Activated T-cell treated with anti-CD3 and anti-CD28 coated beads, Interleukin-2, amount 50 U/mL, for 4 hours (primary cell): ENCODE measurements at regions not wholly inside any gene's neighbourhood (a gene's known extent, or its start where the extent isn't known, plus 50 kb on each side); places are given as distances from the start of the nearest gene placed in this dataset.
A peak's percentile ranks its signal among the peaks of the same experiment; 100 is the strongest.
"Not testable (repeated sequence)": the region's sequence is repeated elsewhere in the genome, so short reads cannot be mapped to it uniquely, and the experiment has no call there.

Experiments
- ATAC-seq, 2 donors: fragments of 200-7000 bp; cut with Tn5 transposase; one replicate each; pipeline ENCODE4 v1.10.0; 2021
- DNase-seq: peaks from one replicate; pipeline ENCODE4 v3.0.0-alpha.2; 2020
- H3K27me3 Mint-ChIP-seq: one replicate; pipeline ENCODE4 v1.8.0; 2021; ENCODE audit warnings: low read depth, mixed read lengths
- H3K36me3 Mint-ChIP-seq: one replicate; pipeline ENCODE4 v1.8.0; 2022; ENCODE audit warnings: mixed read lengths; ENCODE audit not compliant: insufficient read depth
- H3K4me1 Mint-ChIP-seq: one replicate; pipeline ENCODE4 v1.8.0; 2021; ENCODE audit warnings: low read depth, mixed read lengths
- H3K4me3 Mint-ChIP-seq: one replicate; pipeline ENCODE4 v1.8.0; 2021; ENCODE audit warnings: mild to moderate bottlenecking, moderate library complexity, mixed read lengths
- H3K9me3 Mint-ChIP-seq: one replicate; pipeline ENCODE4 v1.8.0; 2021; ENCODE audit warnings: mixed read lengths

- no peaks in the 10 kb centered on the region for H3K36me3 Mint-ChIP-seq
- H3K27me3 Mint-ChIP-seq = peaks cover 4% of the 10 kb centered on the region
- peaks cover 8% of the 10 kb centered on the region for H3K4me1 Mint-ChIP-seq
- no peak for ATAC-seq
- no peak overlapping the region for H3K4me3 Mint-ChIP-seq
- no peaks in the 10 kb centered on the region for H3K9me3 Mint-ChIP-seq
- no peak for DNase-seq
These were observed 223.9 kb upstream of the DMRT1 start for GRCh38 chr9:617445-618085.

GRCh38 chr9:618478-618877, 223.0 kb upstream of the DMRT1 start:
- H3K9me3 Mint-ChIP-seq = no peaks in the 10 kb centered on the region
- H3K27me3 Mint-ChIP-seq = peaks cover 4% of the 10 kb centered on the region
- H3K4me3 Mint-ChIP-seq = no peak overlapping the region
- no peak for DNase-seq
- H3K4me1 Mint-ChIP-seq = peaks cover 7% of the 10 kb centered on the region
- no peak for ATAC-seq
- H3K36me3 Mint-ChIP-seq = no peaks in the 10 kb centered on the region

DNA sequence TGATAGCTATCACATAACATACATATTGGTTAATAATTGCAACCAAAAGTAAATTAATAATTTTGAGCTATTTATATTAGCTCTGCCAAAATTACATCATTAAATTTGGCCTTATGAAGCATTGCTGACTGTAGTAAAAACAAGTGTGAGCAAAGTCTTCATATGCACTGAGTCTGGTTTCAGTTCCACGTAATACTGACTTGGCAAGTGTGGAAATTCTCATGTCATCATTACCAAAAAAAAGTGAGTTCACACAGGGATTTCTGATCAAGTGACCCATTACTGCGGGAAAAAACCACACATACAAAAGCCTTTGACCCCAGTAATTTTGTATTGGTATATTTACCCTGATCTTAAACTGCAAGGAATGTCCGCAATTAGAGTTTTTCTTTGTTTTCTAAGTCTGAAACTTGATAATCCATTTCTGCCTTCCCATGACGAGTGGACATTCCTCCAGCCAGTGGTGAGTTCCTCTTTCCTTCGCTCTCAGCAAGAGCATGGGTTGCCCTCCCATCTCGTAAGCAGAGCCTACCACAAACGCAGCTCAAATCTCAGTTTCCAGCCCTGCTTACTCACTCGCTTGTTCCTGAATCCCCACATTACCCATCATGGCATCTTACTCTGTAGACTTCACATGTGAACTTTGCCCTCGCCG, 220.2 kb upstream of the DMRT1 start:
- no peak overlapping the region for H3K4me3 Mint-ChIP-seq
- H3K9me3 Mint-ChIP-seq = no peaks in the 10 kb centered on the region
- H3K27me3 Mint-ChIP-seq = peaks cover 4% of the 10 kb centered on the region
- DNase-seq (no peak), ATAC-seq (no peak)
- H3K4me1 Mint-ChIP-seq = peaks cover 2% of the 10 kb centered on the region
- no peaks in the 10 kb centered on the region for H3K36me3 Mint-ChIP-seq

DNA sequence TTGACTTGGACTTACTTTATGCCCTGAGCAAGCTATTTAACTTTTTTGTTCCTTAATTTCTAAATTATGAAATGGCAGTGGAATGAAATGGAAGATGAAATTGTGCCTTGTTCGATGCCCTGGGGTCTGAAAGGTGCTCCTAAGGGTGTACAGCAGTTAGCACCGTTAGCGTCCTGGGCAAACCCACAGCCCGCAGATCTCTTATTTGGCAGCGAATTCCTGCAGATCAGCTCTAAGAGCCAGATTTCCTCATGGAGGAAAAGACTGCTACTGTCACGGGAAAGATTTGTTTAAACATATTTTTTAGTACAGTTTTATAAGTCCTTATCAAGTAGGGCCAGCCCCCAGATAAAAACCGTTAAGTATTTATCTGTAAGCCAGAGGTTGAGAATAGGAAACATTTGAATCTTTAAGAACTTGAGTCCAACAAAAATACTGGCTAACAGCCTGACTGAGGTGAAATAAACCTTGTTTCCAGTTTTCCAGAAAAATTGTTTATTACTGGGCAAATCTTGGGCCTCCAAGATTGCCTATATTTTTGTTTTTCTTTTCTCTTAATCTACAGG, 216.5 kb upstream of the DMRT1 start:
- Mint-ChIP-seq H3K4me1 (peaks cover 20% of the 10 kb centered on the region), H3K36me3 (peaks cover 3% of the 10 kb centered on the region), H3K4me3 (no peak overlapping the region), H3K9me3 (no peaks in the 10 kb centered on the region), H3K27me3 (peaks cover 4% of the 10 kb centered on the region)
- ATAC-seq (no peak), DNase-seq (no peak)

DNA sequence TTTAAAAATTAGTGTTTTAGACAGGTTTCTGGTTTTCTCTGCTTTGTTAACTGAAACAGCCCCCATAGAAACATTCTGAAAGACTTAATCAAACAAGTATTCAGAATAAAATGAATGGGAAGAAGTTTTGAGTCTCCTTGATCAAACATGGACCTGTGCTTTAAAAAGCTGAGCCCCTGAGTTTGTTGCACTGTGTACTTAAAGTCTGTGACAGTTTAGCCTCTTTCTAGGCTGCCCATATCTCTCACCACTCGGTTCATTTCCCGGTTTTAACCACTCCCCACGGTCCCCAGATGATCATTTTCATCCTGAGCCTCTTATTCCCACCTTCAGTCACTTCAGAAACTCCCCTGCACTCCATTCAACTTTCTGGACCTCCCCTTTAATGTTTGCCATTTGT, 215.9 kb upstream of the DMRT1 start:
- H3K4me1 Mint-ChIP-seq = peaks cover 23% of the 10 kb centered on the region
- DNase-seq = no peak
- peaks cover 4% of the 10 kb centered on the region for H3K27me3 Mint-ChIP-seq
- ATAC-seq = no peak
- H3K36me3 Mint-ChIP-seq = peaks cover 3% of the 10 kb centered on the region
- no peaks in the 10 kb centered on the region for H3K9me3 Mint-ChIP-seq
- H3K4me3 Mint-ChIP-seq = no peak overlapping the region

DNA sequence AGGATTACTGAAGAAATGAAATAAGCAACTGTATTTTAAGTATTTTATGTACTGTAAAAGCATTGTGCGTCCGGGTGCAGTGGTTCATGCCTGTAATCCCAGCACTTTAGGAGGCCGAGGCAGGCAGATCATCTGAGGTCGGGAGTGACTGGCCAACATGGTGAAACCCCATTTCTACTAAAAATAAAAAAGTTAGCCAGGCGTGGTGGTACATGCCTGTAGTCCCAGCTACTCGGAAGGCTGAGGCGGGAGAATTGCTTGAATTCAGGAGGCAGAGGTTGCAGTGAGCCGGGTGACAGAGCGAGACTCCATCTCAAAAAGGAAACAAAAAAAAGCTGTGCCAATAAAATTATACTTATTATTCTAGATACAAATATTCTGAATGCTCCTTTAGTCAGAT, 215.4 kb upstream of the DMRT1 start:
- H3K4me3 Mint-ChIP-seq, H3K27me3 Mint-ChIP-seq, DNase-seq, H3K36me3 Mint-ChIP-seq, H3K9me3 Mint-ChIP-seq, ATAC-seq: not testable (repeated sequence)
- H3K4me1 Mint-ChIP-seq = peaks cover 27% of the 10 kb centered on the region

DNA sequence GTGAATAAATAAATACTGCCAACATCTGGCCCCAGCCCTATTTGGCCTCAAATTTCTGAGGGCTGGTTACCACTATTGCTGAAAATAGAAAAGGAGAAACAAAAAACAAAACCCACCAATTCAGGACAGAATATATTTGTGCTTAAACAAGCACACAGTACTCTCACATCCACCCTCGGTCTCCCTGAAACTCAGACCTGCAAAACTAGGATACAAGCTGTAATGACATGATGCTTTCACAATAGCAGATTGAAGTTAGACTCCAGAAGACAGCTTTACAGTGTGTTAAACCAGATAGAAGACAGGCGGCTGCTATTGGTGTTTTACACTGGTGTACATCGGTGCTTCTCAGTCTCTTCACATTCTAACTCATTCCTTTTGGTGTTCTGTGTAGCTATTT, 214.9 kb upstream of the DMRT1 start:
- ATAC-seq = no peak
- Mint-ChIP-seq H3K4me1 (peaks cover 32% of the 10 kb centered on the region), H3K4me3 (no peak overlapping the region), H3K9me3 (no peaks in the 10 kb centered on the region), H3K27me3 (peaks cover 4% of the 10 kb centered on the region), H3K36me3 (peaks cover 3% of the 10 kb centered on the region)
- DNase-seq = no peak

GRCh38 chr9:627336-627970, 214.0 kb upstream of the DMRT1 start:
- no peaks in the 10 kb centered on the region for H3K9me3 Mint-ChIP-seq
- H3K27me3 Mint-ChIP-seq = peaks cover under 1% of the 10 kb centered on the region
- DNase-seq (no peak), ATAC-seq (no peak)
- peaks cover 40% of the 10 kb centered on the region for H3K4me1 Mint-ChIP-seq
- peaks cover 3% of the 10 kb centered on the region for H3K36me3 Mint-ChIP-seq
- no peak overlapping the region for H3K4me3 Mint-ChIP-seq

GRCh38 chr9:629146-629545, 212.4 kb upstream of the DMRT1 start:
- ATAC-seq = no peak
- Mint-ChIP-seq H3K9me3 (no peaks in the 10 kb centered on the region), H3K36me3 (peaks cover 3% of the 10 kb centered on the region), H3K4me3 (no peak overlapping the region), H3K27me3 (no peaks in the 10 kb centered on the region), H3K4me1 (peaks cover 40% of the 10 kb centered on the region)
- no peak for DNase-seq

DNA sequence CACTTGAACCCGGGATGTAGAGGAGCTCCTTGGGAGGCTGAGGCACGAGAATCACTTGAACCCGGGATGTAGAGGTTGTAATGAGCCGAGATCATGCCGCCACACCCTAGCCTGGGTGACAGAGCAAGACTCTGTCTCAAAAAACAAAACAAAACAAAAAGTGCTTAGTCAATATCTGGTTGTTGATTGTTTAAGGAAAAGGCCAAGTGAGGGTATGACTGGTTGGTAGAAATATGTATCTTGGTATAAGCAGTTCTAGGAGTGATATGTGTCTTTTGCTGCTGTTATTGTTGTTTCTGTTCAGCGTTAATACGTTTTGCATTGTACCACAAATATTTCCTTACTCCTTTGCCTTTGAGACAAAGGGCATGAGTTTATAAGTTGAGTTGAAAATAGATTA, 210.7 kb upstream of the DMRT1 start:
- peaks cover 3% of the 10 kb centered on the region for H3K36me3 Mint-ChIP-seq
- H3K4me1 Mint-ChIP-seq = peaks cover 38% of the 10 kb centered on the region
- H3K9me3 Mint-ChIP-seq = no peaks in the 10 kb centered on the region
- H3K27me3 Mint-ChIP-seq = no peaks in the 10 kb centered on the region
- ATAC-seq = no peak
- no peak for DNase-seq
- H3K4me3 Mint-ChIP-seq = no peak overlapping the region

- ATAC-seq (peak in 1 of 2 donors; percentile 38), DNase-seq (no peak)
- Mint-ChIP-seq H3K36me3 (peaks cover 3% of the 10 kb centered on the region), H3K4me3 (no peak overlapping the region), H3K27me3 (no peaks in the 10 kb centered on the region), H3K9me3 (no peaks in the 10 kb centered on the region), H3K4me1 (peaks cover 37% of the 10 kb centered on the region)
These were observed 209.9 kb upstream of the DMRT1 start for GRCh38 chr9:631596-631995.

- no peak for ATAC-seq
- H3K9me3 Mint-ChIP-seq = no peaks in the 10 kb centered on the region
- peaks cover 40% of the 10 kb centered on the region for H3K4me1 Mint-ChIP-seq
- H3K36me3 Mint-ChIP-seq = peaks cover 3% of the 10 kb centered on the region
- H3K4me3 Mint-ChIP-seq = no peak overlapping the region
- DNase-seq = no peak
- no peaks in the 10 kb centered on the region for H3K27me3 Mint-ChIP-seq
These were observed 208.0 kb upstream of the DMRT1 start for GRCh38 chr9:633461-633860.

DNA sequence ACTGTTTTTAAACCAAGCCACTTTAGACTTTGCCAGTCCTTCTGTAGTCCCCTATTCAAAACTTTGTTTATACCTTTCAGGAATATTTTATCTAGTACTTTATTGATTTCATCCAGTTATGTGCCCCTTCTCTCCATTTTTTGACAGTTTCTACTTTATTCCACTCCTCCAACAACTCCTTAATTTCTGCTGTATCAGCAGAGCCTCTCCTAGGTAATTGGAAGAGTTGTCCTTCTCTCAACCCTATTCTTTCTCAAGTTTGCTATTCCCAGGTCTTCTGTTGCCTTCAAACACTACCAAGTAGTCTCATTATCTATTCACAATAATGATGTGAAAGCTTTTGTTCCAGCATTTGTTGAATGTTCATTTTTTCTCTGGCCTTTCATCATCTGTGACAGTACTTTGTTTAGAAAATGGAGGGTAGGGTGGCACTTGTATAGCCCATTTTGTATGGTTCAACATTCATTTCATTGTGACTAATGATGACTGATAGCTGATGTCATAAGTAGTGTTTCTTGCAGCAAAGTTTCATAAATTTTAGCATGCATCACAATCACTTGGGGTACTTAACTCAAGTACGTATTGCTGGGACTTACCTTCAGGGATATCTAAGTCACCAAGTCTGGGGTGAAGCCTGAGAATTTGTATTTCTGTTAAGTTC, 204.4 kb upstream of the DMRT1 start:
- Mint-ChIP-seq H3K27me3 (no peaks in the 10 kb centered on the region), H3K9me3 (no peaks in the 10 kb centered on the region), H3K4me3 (no peak overlapping the region), H3K4me1 (peaks cover 19% of the 10 kb centered on the region), H3K36me3 (no peaks in the 10 kb centered on the region)
- ATAC-seq (no peak), DNase-seq (no peak)

DNA sequence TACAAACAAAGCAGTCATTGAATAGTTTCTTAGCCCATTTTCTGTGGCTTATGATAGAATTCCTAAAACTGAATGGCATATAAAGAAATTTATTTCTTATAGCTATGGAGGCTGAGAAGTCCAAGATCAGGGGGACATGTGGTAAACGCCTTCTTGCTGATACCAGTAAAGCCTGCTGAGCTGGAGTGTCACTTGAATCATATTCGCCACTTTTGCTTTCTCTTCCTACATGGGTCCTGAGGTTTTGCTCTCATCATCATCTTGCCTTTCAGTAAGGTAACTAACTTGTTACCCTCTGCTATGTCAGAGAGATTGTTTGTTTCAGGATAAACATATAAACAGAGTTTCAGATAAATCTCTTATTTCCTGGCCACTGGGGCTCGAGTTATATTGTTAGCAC, 203.3 kb upstream of the DMRT1 start:
- Mint-ChIP-seq H3K36me3 (no peaks in the 10 kb centered on the region), H3K4me3 (no peak overlapping the region), H3K4me1 (peaks cover 18% of the 10 kb centered on the region), H3K27me3 (no peaks in the 10 kb centered on the region), H3K9me3 (no peaks in the 10 kb centered on the region)
- no peak for DNase-seq
- peak in 1 of 2 donors; percentile 30 for ATAC-seq
